Breast epithelium (tissue), 3 donors: ENCODE measurements at regions not wholly inside any gene's neighbourhood (a gene's known extent, or its start where the extent isn't known, plus 50 kb on each side); places are given as distances from the start of the nearest gene placed in this dataset.

ENCODE experiments used
- POLR2A ChIP-seq: fragments of 450-650 bp; IDR thresholded peaks from one replicate; pipeline ENCODE4 v1.6.1; 2016; ENCODE audit warnings: antibody characterized with exemption, mild to moderate bottlenecking, moderate library complexity
- TF ChIP-seq, protein P1 (sequence below), 3 donors: fragments of 450-650 bp; IDR thresholded peaks; one replicate each; pipeline ENCODE4 v1.5.1; 2016 to 2017; ENCODE audit warnings: antibody characterized with exemption in 3 of 3, mild to moderate bottlenecking in 3 of 3, moderate library complexity in 3 of 3

DNA sequence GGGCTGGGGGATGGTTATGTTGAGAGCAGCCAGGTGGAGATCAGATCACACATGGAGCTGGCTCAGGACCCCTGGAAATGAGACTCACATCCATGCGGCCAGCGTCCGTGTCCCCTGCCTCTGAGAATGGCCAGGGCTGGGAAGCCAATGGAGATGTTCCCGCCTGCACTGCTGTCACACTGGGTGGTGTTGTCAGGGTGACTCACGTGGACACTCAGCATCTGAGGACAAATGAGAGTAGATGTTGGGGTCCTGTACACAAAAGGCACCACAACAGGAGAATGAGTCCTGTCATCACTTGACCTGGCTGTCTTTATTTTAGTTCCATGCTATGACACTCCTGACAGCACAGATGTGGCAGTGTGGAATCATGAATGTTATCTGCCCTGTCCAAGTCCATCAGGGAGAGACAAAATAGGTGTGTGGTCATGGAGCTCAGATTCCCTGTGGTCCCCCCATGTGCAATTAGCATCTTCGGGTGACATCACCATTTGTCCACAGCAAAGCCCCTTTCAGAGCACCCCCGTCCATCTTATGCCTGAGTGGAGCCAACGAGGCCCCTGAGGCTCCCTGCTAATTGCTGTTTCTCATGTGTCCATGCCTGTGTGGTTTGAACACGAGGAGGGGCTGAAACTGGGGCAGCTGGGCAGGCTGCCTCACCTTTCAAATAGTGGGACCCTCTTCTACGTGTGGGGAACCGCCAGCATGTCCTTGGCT is 393.5 kb downstream of the AACS start:
- TF ChIP-seq, protein P1, sequence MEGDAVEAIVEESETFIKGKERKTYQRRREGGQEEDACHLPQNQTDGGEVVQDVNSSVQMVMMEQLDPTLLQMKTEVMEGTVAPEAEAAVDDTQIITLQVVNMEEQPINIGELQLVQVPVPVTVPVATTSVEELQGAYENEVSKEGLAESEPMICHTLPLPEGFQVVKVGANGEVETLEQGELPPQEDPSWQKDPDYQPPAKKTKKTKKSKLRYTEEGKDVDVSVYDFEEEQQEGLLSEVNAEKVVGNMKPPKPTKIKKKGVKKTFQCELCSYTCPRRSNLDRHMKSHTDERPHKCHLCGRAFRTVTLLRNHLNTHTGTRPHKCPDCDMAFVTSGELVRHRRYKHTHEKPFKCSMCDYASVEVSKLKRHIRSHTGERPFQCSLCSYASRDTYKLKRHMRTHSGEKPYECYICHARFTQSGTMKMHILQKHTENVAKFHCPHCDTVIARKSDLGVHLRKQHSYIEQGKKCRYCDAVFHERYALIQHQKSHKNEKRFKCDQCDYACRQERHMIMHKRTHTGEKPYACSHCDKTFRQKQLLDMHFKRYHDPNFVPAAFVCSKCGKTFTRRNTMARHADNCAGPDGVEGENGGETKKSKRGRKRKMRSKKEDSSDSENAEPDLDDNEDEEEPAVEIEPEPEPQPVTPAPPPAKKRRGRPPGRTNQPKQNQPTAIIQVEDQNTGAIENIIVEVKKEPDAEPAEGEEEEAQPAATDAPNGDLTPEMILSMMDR (IDR thresholded peaks at IDR 0.05): no peak
- no peak for TF ChIP-seq POLR2A
